CD4-positive, alpha-beta memory T cell (primary cell): ENCODE measurements at regions not wholly inside any gene's neighbourhood (a gene's known extent, or its start where the extent isn't known, plus 50 kb on each side); places are given as distances from the start of the nearest gene placed in this dataset.
"Not testable (repeated sequence)": the region's sequence is repeated elsewhere in the genome, so short reads cannot be mapped to it uniquely, and the experiment has no call there.

Experiments used
- CTCF ChIA-PET: fragments of 350-600 bp; sonication (Branson Sonifier 250); formaldehyde crosslinking; loops from one replicate; lab custom pipeline; 2021; ENCODE audit warnings: inconsistent platforms; ENCODE audit not compliant: partially characterized antibody; lab: Charles Lee
- POLR2A ChIA-PET: fragments of 350-600 bp; sonication (Branson Sonifier 250); formaldehyde crosslinking; loops from one replicate; lab custom pipeline; 2021; ENCODE audit not compliant: partially characterized antibody; lab: Charles Lee
- DNase-seq, 5 donors: peaks; one replicate each; pipeline versions ENCODE4 v3.0.0 to v3.0.0-alpha.2; 2020 to 2022; ENCODE audit warnings: mixed read lengths in 1 of 5
- H3K27ac ChIP-seq: one replicate; pipeline ENCODE4 v1.7.0; 2013; ENCODE audit warnings: low read depth, low read length
- H3K27me3 ChIP-seq: 2 replicates; pipeline ENCODE4 v1.7.0; 2013; ENCODE audit warnings: mild to moderate bottlenecking, low read length, moderate library complexity; ENCODE audit not compliant: insufficient read depth
- H3K36me3 ChIP-seq: 2 replicates; pipeline ENCODE4 v1.7.0; 2013; ENCODE audit warnings: mild to moderate bottlenecking, low read length, moderate library complexity; ENCODE audit not compliant: insufficient read depth
- H3K4me1 ChIP-seq: 2 replicates; pipeline ENCODE4 v1.7.0; 2013; ENCODE audit warnings: mild to moderate bottlenecking, low read length, moderate library complexity; ENCODE audit not compliant: insufficient read depth
- H3K4me3 ChIP-seq, 2 donors: one replicate each; pipeline ENCODE4 v1.7.0; 2013; ENCODE audit warnings: low read length in 2 of 2, mild to moderate bottlenecking in 1 of 2
- H3K9me3 ChIP-seq, 2 donors: one replicate each; pipeline ENCODE4 v1.7.0; 2013; ENCODE audit warnings: low read length in 2 of 2, control low read depth in 1 of 2; ENCODE audit not compliant: control insufficient read depth in 1 of 2
- H3K27ac Mint-ChIP-seq, 7 donors: one replicate each; pipeline ENCODE4 v1.8.0; 2020 to 2021; ENCODE audit warnings: mixed read lengths in 7 of 7, mild to moderate bottlenecking in 6 of 7, inconsistent platforms in 3 of 7, moderate library complexity in 3 of 7
- H3K27me3 Mint-ChIP-seq, 2 donors: one replicate each; pipeline ENCODE4 v1.8.0; 2020 to 2021; ENCODE audit warnings: mixed read lengths in 2 of 2
- H3K36me3 Mint-ChIP-seq, 2 donors: one replicate each; pipeline ENCODE4 v1.8.0; 2020 to 2021; ENCODE audit warnings: mixed read lengths in 2 of 2, inconsistent platforms in 1 of 2, mild to moderate bottlenecking in 1 of 2
- H3K4me1 Mint-ChIP-seq, 4 donors: one replicate each; pipeline ENCODE4 v1.8.0; 2020 to 2021; ENCODE audit warnings: mixed read lengths in 4 of 4, mild to moderate bottlenecking in 1 of 4
- H3K4me3 Mint-ChIP-seq, 8 donors: one replicate each; pipeline ENCODE4 v1.8.0; 2020 to 2021; ENCODE audit warnings: mixed read lengths in 8 of 8, mild to moderate bottlenecking in 7 of 8, moderate library complexity in 6 of 8, inconsistent platforms in 3 of 8
- H3K9me3 Mint-ChIP-seq, 8 donors: one replicate each; pipeline ENCODE4 v1.8.0; 2020 to 2021; ENCODE audit warnings: mixed read lengths in 8 of 8, mild to moderate bottlenecking in 5 of 8, inconsistent platforms in 3 of 8, moderate library complexity in 1 of 8
- intact Hi-C: fragments of 100-400 bp; cut with micrococcal nuclease; formaldehyde crosslinking; loops from one replicate; pipeline ENCODE4 v1.15.1; 2023

- H3K27me3 Mint-ChIP-seq, result peaks cover 0 to 2% of the 10 kb centered on the region in 2 donors
- no peaks in the 10 kb centered on the region for H3K36me3 Mint-ChIP-seq
- H3K27me3 ChIP-seq, result no peaks in the 10 kb centered on the region
- H3K4me1 Mint-ChIP-seq, result no peaks in the 10 kb centered on the region
- no peak overlapping the region for H3K4me3 Mint-ChIP-seq
- no peak for DNase-seq
- CTCF ChIA-PET, result no interaction called here
- H3K27ac Mint-ChIP-seq, result no peak overlapping the region
- intact Hi-C loops, result no loop called here
- H3K27ac ChIP-seq, result no peak overlapping the region
- H3K4me3 ChIP-seq, result no peak overlapping the region
- POLR2A ChIA-PET, result no interaction called here
- H3K4me1 ChIP-seq, result no peaks in the 10 kb centered on the region
- peaks cover 0 to 6% (median 1%) of the 10 kb centered on the region in 8 donors for H3K9me3 Mint-ChIP-seq
- H3K36me3 ChIP-seq, result no peaks in the 10 kb centered on the region
- no peaks in the 10 kb centered on the region for H3K9me3 ChIP-seq
Observed at GRCh38 chrX:1140236-1140681, 72.2 kb downstream of the CRLF2 start.

DNA sequence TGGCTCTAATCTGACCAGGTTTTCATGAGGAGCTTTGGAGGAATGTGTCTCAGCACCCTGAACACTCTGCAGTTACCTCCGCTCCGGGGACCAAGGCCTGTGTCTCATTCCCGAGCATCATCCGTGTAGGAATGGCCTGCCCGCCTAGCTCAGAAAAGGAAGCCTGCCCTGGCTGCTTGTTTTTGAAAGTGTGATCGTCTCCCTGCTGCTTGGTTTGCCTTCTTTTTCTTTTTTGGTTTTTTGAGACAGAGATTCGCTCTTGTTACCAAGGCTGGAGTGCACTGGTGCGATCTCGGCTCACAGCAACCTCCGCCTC lies 73.3 kb downstream of the CRLF2 start:
- intact Hi-C loops, result no loop called here
- Mint-ChIP-seq H3K36me3 (no peaks in the 10 kb centered on the region), H3K27ac (no peak overlapping the region), H3K9me3 (peaks cover 0 to 6% (median 1%) of the 10 kb centered on the region in 8 donors), H3K4me1 (no peaks in the 10 kb centered on the region), H3K4me3 (no peak overlapping the region), H3K27me3 (peaks cover 0 to 2% of the 10 kb centered on the region in 2 donors)
- ChIA-PET CTCF (no interaction called here), POLR2A (no interaction called here)
- Histone ChIP-seq H3K27ac (no peak overlapping the region), H3K9me3 (no peaks in the 10 kb centered on the region), H3K27me3 (no peaks in the 10 kb centered on the region), H3K36me3 (no peaks in the 10 kb centered on the region), H3K4me1 (no peaks in the 10 kb centered on the region), H3K4me3 (no peak overlapping the region)
- no peak for DNase-seq

- Histone ChIP-seq H3K4me1 (no peaks in the 10 kb centered on the region), H3K4me3 (no peak overlapping the region), H3K36me3 (no peaks in the 10 kb centered on the region), H3K27me3 (no peaks in the 10 kb centered on the region), H3K9me3 (no peaks in the 10 kb centered on the region), H3K27ac (no peak overlapping the region)
- Mint-ChIP-seq H3K4me3 (no peak overlapping the region), H3K27me3 (peaks cover 0 to 2% of the 10 kb centered on the region in 2 donors), H3K27ac (no peak overlapping the region), H3K36me3 (no peaks in the 10 kb centered on the region), H3K4me1 (no peaks in the 10 kb centered on the region), H3K9me3 (peaks cover 0 to 6% (median 1%) of the 10 kb centered on the region in 8 donors)
- intact Hi-C loops, result no loop called here
- POLR2A ChIA-PET, result no interaction called here
- CTCF ChIA-PET, result no interaction called here
- no peak for DNase-seq
Observed at GRCh38 chrX:1138476-1139184, 73.8 kb downstream of the CRLF2 start.

DNA sequence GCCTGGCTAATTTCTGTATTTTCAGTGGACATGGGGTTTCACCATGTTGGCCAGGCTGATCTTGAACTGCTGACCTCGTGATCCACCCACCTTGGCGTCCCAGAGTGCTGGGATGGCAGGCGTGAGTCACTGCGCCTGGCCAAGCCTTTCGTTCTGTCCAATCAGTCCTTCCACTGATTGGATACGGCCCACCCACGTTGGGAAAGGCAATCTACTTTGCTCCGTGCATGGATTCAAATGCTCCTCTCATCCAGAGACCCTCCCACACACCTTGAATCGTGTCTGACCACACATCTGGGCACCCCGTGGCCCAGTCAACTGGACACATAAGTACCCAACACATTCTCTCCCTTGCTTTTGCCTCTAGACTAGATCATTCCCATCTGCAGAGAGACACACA lies 74.9 kb downstream of the CRLF2 start:
- Mint-ChIP-seq H3K27ac (no peak overlapping the region), H3K4me3 (peak overlapping the region in 1 of 8 donors; percentile 36), H3K36me3 (no peaks in the 10 kb centered on the region), H3K27me3 (peaks cover 0 to 4% of the 10 kb centered on the region in 2 donors), H3K4me1 (no peaks in the 10 kb centered on the region), H3K9me3 (peaks cover 0 to 6% (median 1%) of the 10 kb centered on the region in 8 donors)
- Histone ChIP-seq H3K36me3 (no peaks in the 10 kb centered on the region), H3K9me3 (no peaks in the 10 kb centered on the region), H3K27ac (no peak overlapping the region), H3K27me3 (no peaks in the 10 kb centered on the region), H3K4me3 (no peak overlapping the region), H3K4me1 (no peaks in the 10 kb centered on the region)
- intact Hi-C loops, result no loop called here
- CTCF ChIA-PET, result no interaction called here
- no peak for DNase-seq
- POLR2A ChIA-PET, result no interaction called here

DNA sequence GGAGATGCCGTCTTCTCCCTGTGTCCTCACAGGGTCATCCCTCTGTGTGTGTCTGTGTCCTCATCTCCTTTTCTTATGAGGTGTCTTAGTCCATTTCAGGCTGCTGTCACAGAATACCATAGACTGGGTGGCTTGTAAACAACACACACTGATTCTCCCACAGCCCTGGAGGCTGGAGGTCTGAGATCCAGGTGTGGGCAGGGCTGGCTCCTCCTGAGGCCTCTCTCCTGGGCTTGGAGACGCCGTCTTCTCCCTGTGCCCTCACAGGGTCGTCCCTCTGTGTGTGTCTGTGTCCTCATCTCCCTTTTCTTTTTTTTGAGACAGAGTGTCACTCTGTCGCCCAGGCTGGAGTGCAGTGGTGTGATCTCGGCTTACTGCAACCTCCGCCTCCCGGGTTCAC lies 75.9 kb downstream of the CRLF2 start:
- H3K4me1 Mint-ChIP-seq, H3K27me3 Mint-ChIP-seq, H3K36me3 Mint-ChIP-seq, CTCF ChIA-PET, H3K4me3 ChIP-seq, H3K27me3 ChIP-seq, POLR2A ChIA-PET, H3K27ac Mint-ChIP-seq, H3K27ac ChIP-seq, intact Hi-C loops, H3K36me3 ChIP-seq, H3K4me1 ChIP-seq, H3K9me3 ChIP-seq, DNase-seq, H3K4me3 Mint-ChIP-seq, H3K9me3 Mint-ChIP-seq: not testable (repeated sequence)

DNA sequence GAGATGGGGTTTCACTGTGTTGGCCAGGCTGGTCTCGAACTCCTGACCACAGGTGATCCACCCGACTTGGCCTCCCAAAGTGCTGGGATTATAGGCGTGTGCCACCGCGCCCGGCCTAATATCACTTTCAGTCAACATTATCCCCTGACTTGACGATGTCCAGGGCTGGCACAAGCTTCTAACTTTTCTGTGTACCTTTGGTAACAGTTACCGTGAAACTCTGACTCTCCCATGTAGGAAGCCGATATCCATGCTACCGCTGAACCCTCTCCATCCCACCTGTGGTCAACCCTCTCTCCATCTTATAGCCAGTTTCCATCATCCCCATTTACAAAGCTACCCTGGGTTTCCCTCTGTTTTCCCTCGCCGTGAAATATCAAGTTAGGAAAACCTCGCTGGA lies 77.5 kb downstream of the CRLF2 start:
- Mint-ChIP-seq H3K27ac (no peak overlapping the region), H3K9me3 (peaks cover 0 to 6% (median 1%) of the 10 kb centered on the region in 8 donors), H3K4me1 (no peaks in the 10 kb centered on the region), H3K36me3 (no peaks in the 10 kb centered on the region), H3K27me3 (peaks cover 0 to 4% of the 10 kb centered on the region in 2 donors), H3K4me3 (peak overlapping the region in 1 of 8 donors; percentile 23)
- Histone ChIP-seq H3K4me1 (no peaks in the 10 kb centered on the region), H3K27me3 (no peaks in the 10 kb centered on the region), H3K36me3 (no peaks in the 10 kb centered on the region), H3K27ac (no peak overlapping the region), H3K9me3 (no peaks in the 10 kb centered on the region), H3K4me3 (no peak overlapping the region)
- intact Hi-C loops, result no loop called here
- ChIA-PET CTCF (no interaction called here), POLR2A (no interaction called here)
- DNase-seq, result no peak

- no peak overlapping the region for H3K27ac ChIP-seq
- H3K4me3 ChIP-seq, result no peak overlapping the region
- H3K4me3 Mint-ChIP-seq, result no peak overlapping the region
- H3K27me3 ChIP-seq, result no peaks in the 10 kb centered on the region
- H3K4me1 ChIP-seq, result no peaks in the 10 kb centered on the region
- no peaks in the 10 kb centered on the region for H3K36me3 ChIP-seq
- peaks cover 0 to 6% (median 1%) of the 10 kb centered on the region in 8 donors for H3K9me3 Mint-ChIP-seq
- no peak overlapping the region for H3K27ac Mint-ChIP-seq
- DNase-seq, result no peak
- ChIA-PET POLR2A (no interaction called here), CTCF (no interaction called here)
- H3K4me1 Mint-ChIP-seq, result no peaks in the 10 kb centered on the region
- intact Hi-C loops, result no loop called here
- H3K9me3 ChIP-seq, result no peaks in the 10 kb centered on the region
- H3K27me3 Mint-ChIP-seq, result peaks cover 0 to 4% of the 10 kb centered on the region in 2 donors
- no peaks in the 10 kb centered on the region for H3K36me3 Mint-ChIP-seq
Observed at GRCh38 chrX:1134156-1134555, 78.3 kb downstream of the CRLF2 start.
